ENCODE measurements at regions not wholly inside any gene's neighbourhood (a gene's known extent, or its start where the extent isn't known, plus 50 kb on each side); places are given as distances from the start of the nearest gene placed in this dataset.
"Not testable (repeated sequence)": the region's sequence is repeated elsewhere in the genome, so short reads cannot be mapped to it uniquely, and the experiment has no call there.

- H3K9me3 Mint-ChIP-seq; H3K27ac Mint-ChIP-seq; POLR2A ChIA-PET; DNase-seq (ENCODE audit: low spot score); H3K27me3 Mint-ChIP-seq (ENCODE audit: low read depth); H3K36me3 Mint-ChIP-seq; CTCF ChIA-PET; H3K4me1 Mint-ChIP-seq; ATAC-seq; H3K4me3 Mint-ChIP-seq: not testable (repeated sequence)
These were observed 63.8 kb upstream of the ANXA1 start for GRCh38 chr9:73087876-73088275.

DNA sequence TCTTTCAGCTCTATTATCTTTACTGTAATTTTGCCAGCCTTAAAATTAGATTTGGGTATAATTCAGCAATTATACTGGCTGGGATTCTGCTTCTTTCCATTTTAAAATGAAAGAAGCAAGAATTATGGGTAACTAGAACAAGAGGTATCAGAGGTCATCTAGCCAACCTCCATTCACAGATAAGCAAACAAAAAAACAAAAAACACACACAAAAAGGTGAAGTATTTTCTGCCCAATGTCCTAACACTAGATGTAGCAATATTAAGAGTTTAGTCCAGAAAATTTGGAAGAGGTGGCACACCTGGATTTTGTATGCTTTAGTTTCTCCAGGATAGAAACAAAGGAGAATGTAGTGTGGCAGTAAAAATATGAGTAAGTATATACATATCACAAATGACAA lies 68.1 kb upstream of the ANXA1 start:
- peaks cover 24% of the 10 kb centered on the region for H3K4me1 Mint-ChIP-seq
- H3K36me3 Mint-ChIP-seq: no peaks in the 10 kb centered on the region
- no peak overlapping the region for H3K27ac Mint-ChIP-seq
- ATAC-seq (no peak), DNase-seq (ENCODE audit: low spot score) (no peak)
- TF ChIP-seq ZNF423 (CRISPR knock-in tag; IDR thresholded peaks at IDR 0.05): no peak
- no peak for TF ChIP-seq RELA (CRISPR knock-in tag; IDR thresholded peaks at IDR 0.05; ENCODE audit: borderline replicate concordance)
- no peak for TF ChIP-seq OVOL2 (CRISPR knock-in tag; IDR thresholded peaks at IDR 0.05; ENCODE audit: borderline replicate concordance)
- TF ChIP-seq IRF2 (CRISPR knock-in tag; IDR thresholded peaks at IDR 0.05; ENCODE audit: borderline replicate concordance, low read depth): no peak
- TF ChIP-seq EMX1 (CRISPR knock-in tag; IDR thresholded peaks at IDR 0.05): no peak
- no peak for TF ChIP-seq E2F5 (CRISPR knock-in tag; IDR thresholded peaks at IDR 0.05)
- no peak for TF ChIP-seq CDX4 (CRISPR knock-in tag; IDR thresholded peaks at IDR 0.05; ENCODE audit: borderline replicate concordance)
- no peak for TF ChIP-seq ATF1 (CRISPR knock-in tag; IDR thresholded peaks at IDR 0.05)
- no peak for TF ChIP-seq ATF2 (CRISPR knock-in tag; IDR thresholded peaks at IDR 0.05; ENCODE audit: borderline replicate concordance, low read depth)
- H3K27me3 Mint-ChIP-seq (ENCODE audit: low read depth): no peaks in the 10 kb centered on the region
- no peak overlapping the region for H3K4me3 Mint-ChIP-seq
- POLR2A ChIA-PET: no interaction called here
- CTCF ChIA-PET: no interaction called here
- H3K9me3 Mint-ChIP-seq: no peaks in the 10 kb centered on the region

DNA sequence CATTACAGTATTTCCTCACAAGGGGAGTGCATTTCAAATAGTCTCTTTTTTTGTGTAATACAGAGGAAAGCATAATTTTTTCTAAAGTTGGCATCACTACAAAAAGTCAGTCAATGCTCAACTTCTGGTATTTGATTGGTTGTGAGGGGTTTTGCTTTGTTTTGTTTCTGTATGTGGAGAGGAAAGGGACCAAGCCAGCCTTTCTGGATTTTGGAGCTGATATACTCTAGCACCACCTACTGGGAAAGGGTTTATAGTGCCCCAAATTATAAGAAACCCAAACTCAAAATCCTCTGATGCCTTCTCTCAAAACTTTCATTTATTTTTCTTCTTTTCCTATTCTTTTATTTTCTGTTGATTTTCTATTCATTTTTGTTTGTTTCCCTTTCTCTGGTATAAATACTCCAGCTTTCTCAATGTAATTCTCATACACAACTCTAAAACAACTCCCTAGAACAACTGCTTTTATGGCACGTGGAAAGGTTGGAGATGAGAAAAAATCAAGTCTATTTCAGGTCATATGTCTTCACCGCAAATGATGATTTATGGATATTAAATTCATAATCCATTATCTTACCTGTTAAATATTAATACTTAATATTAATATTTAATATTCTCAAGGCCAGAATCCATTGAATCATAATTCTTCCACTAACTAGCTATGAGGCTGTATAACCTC lies 69.5 kb upstream of the ANXA1 start:
- no peaks in the 10 kb centered on the region for H3K27me3 Mint-ChIP-seq (ENCODE audit: low read depth)
- no peak overlapping the region for H3K27ac Mint-ChIP-seq
- no peaks in the 10 kb centered on the region for H3K9me3 Mint-ChIP-seq
- H3K4me1 Mint-ChIP-seq: peaks cover 34% of the 10 kb centered on the region
- no peak overlapping the region for H3K4me3 Mint-ChIP-seq
- CTCF ChIA-PET: interaction anchor here (0.7 to 2.1 kb wide), 7 partner anchors 25 to 238 kb away, joined by 3 to 8 read pairs (median 5); no protein-coding TSS in a partner anchor
- H3K36me3 Mint-ChIP-seq: no peaks in the 10 kb centered on the region
- POLR2A ChIA-PET: interaction anchor here (0.6 kb wide), 1 partner anchor 10 kb away, joined by 3 read pairs; no protein-coding TSS in a partner anchor
- ATAC-seq (peak; percentile 56), DNase-seq (ENCODE audit: low spot score) (no peak)
- TF ChIP-seq, protein P1, sequence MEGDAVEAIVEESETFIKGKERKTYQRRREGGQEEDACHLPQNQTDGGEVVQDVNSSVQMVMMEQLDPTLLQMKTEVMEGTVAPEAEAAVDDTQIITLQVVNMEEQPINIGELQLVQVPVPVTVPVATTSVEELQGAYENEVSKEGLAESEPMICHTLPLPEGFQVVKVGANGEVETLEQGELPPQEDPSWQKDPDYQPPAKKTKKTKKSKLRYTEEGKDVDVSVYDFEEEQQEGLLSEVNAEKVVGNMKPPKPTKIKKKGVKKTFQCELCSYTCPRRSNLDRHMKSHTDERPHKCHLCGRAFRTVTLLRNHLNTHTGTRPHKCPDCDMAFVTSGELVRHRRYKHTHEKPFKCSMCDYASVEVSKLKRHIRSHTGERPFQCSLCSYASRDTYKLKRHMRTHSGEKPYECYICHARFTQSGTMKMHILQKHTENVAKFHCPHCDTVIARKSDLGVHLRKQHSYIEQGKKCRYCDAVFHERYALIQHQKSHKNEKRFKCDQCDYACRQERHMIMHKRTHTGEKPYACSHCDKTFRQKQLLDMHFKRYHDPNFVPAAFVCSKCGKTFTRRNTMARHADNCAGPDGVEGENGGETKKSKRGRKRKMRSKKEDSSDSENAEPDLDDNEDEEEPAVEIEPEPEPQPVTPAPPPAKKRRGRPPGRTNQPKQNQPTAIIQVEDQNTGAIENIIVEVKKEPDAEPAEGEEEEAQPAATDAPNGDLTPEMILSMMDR (IDR thresholded peaks at IDR 0.05): peak; percentile 35; the same call in 1 of the 2 replicates
- no peak for TF ChIP-seq ARID4B (CRISPR knock-in tag; IDR thresholded peaks at IDR 0.05; ENCODE audit: borderline replicate concordance)

Data from WTC11 (cell line).